Epithelial cell of esophagus (primary cell): ENCODE measurements at regions not wholly inside any gene's neighbourhood (a gene's known extent, or its start where the extent isn't known, plus 50 kb on each side); places are given as distances from the start of the nearest gene placed in this dataset.

Source experiments
- DNase-seq: peaks from one replicate; pipeline ENCODE4 v3.0.0; 2010; ENCODE audit warnings: low read depth
- H3K4me3 ChIP-seq: 2 replicates; pipeline ENCODE4 v1.5.1; 2011; ENCODE audit warnings: mild to moderate bottlenecking, low read length, control low read depth
- TF ChIP-seq, protein P1 (sequence below): IDR thresholded peaks from 2 replicates; pipeline ENCODE4 v1.5.1; 2011; ENCODE audit warnings: low read depth, mild to moderate bottlenecking, low read length, control low read depth, inconsistent platforms; ENCODE audit not compliant: insufficient read depth; ENCODE audit errors: missing control alignments

DNA sequence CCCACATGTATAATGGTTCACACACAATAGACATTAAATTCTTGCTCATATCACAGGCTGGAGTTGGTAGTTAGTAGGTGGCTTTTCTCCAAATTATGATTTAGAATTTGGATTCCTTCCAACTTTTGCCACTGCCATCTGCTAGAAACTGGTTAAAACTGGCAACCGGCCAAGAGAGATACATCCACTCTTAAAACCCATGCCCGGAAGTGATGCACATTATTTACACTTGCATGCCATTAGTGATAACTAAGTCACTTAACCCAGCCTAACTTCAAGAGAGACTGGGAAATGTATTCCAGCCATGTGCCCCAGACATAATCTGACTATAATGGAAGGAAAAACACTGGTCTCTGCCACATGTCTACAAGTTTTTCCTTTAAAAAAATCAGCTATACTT, 395.7 kb upstream of the SEMA6A start:
- TF ChIP-seq, protein P1, sequence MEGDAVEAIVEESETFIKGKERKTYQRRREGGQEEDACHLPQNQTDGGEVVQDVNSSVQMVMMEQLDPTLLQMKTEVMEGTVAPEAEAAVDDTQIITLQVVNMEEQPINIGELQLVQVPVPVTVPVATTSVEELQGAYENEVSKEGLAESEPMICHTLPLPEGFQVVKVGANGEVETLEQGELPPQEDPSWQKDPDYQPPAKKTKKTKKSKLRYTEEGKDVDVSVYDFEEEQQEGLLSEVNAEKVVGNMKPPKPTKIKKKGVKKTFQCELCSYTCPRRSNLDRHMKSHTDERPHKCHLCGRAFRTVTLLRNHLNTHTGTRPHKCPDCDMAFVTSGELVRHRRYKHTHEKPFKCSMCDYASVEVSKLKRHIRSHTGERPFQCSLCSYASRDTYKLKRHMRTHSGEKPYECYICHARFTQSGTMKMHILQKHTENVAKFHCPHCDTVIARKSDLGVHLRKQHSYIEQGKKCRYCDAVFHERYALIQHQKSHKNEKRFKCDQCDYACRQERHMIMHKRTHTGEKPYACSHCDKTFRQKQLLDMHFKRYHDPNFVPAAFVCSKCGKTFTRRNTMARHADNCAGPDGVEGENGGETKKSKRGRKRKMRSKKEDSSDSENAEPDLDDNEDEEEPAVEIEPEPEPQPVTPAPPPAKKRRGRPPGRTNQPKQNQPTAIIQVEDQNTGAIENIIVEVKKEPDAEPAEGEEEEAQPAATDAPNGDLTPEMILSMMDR: no peak
- peak; percentile 21 for DNase-seq

GRCh38 chr5:116964438-116964837, 389.8 kb upstream of the SEMA6A start:
- DNase-seq: no peak
- no peak overlapping the region for H3K4me3 ChIP-seq
- TF ChIP-seq, protein P1: no peak

More for the DNA sequence above, 395.7 kb upstream of the SEMA6A start:
- no peak overlapping the region for H3K4me3 ChIP-seq

DNA sequence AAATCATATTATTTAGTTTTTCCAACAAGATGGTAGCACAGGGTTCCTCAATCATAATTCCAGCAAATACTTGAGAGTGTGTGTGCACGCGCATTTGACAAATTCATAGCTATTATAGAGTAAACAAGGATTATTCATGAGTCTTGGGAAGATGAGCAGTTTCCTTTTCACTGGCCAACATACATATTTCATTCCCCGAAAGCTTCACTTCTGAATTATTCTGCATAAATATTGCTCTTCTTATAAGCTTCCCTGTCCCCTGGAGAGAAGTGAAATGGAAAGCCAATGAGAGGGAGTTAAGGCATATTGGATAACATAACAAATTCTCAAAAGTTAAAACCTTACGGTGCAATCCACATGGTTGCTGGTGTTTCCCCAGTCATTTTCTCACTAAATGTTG, 386.4 kb upstream of the SEMA6A start:
- no peak overlapping the region for H3K4me3 ChIP-seq
- DNase-seq: no peak
- TF ChIP-seq, protein P1: no peak

GRCh38 chr5:116959843-116960242, 385.2 kb upstream of the SEMA6A start:
- no peak for DNase-seq
- no peak overlapping the region for H3K4me3 ChIP-seq
- TF ChIP-seq, protein P1: no peak

- H3K4me3 ChIP-seq: no peak overlapping the region
- TF ChIP-seq, protein P1: no peak
- no peak for DNase-seq
Observed at GRCh38 chr5:116953251-116953930, 378.8 kb upstream of the SEMA6A start.

- TF ChIP-seq, protein P1: no peak
- no peak for DNase-seq
- no peak overlapping the region for H3K4me3 ChIP-seq
Observed at GRCh38 chr5:116951219-116951618, 376.6 kb upstream of the SEMA6A start.
